ENCODE measurements at regions not wholly inside any gene's neighbourhood (a gene's known extent, or its start where the extent isn't known, plus 50 kb on each side); places are given as distances from the start of the nearest gene placed in this dataset.

GRCh38 chr2:63699549-63699839 lies 110.7 kb downstream of the MDH1 start:
- H3K4me3 ChIP-seq (ENCODE audit: low read length): no peak overlapping the region
- H3F3A ChIP-seq (ENCODE audit: insufficient read depth, low read length, poor library complexity, severe bottlenecking): no peaks in the 10 kb centered on the region
- H3K9me2 ChIP-seq (ENCODE audit: insufficient read depth, low read length): no peaks in the 10 kb centered on the region
- H3K79me2 ChIP-seq (replicated peaks; ENCODE audit: insufficient read depth, low read length): no peaks in the 10 kb centered on the region
- H3K9ac ChIP-seq (ENCODE audit: low read length): no peak overlapping the region
- H2AFZ ChIP-seq (ENCODE audit: low read depth, low read length): no peak overlapping the region
- H3K9me3 ChIP-seq (ENCODE audit: low read length): no peaks in the 10 kb centered on the region
- H3K27me3 ChIP-seq (ENCODE audit: insufficient read depth, low read depth, low read length): no peaks in the 10 kb centered on the region
- no peak for TF ChIP-seq SMC3 (conservative IDR thresholded peaks at IDR 0.05; ENCODE audit: poor library complexity)
- TF ChIP-seq, protein P1, sequence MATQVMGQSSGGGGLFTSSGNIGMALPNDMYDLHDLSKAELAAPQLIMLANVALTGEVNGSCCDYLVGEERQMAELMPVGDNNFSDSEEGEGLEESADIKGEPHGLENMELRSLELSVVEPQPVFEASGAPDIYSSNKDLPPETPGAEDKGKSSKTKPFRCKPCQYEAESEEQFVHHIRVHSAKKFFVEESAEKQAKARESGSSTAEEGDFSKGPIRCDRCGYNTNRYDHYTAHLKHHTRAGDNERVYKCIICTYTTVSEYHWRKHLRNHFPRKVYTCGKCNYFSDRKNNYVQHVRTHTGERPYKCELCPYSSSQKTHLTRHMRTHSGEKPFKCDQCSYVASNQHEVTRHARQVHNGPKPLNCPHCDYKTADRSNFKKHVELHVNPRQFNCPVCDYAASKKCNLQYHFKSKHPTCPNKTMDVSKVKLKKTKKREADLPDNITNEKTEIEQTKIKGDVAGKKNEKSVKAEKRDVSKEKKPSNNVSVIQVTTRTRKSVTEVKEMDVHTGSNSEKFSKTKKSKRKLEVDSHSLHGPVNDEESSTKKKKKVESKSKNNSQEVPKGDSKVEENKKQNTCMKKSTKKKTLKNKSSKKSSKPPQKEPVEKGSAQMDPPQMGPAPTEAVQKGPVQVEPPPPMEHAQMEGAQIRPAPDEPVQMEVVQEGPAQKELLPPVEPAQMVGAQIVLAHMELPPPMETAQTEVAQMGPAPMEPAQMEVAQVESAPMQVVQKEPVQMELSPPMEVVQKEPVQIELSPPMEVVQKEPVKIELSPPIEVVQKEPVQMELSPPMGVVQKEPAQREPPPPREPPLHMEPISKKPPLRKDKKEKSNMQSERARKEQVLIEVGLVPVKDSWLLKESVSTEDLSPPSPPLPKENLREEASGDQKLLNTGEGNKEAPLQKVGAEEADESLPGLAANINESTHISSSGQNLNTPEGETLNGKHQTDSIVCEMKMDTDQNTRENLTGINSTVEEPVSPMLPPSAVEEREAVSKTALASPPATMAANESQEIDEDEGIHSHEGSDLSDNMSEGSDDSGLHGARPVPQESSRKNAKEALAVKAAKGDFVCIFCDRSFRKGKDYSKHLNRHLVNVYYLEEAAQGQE (IDR thresholded peaks at IDR 0.05; ENCODE audit: borderline replicate concordance): no peak
- no peak for TF ChIP-seq POLR2AphosphoS5 (IDR thresholded peaks at IDR 0.05)
- no peak for TF ChIP-seq RAD21 (conservative IDR thresholded peaks at IDR 0.05)
- no peak for TF ChIP-seq MXI1 (conservative IDR thresholded peaks at IDR 0.05; ENCODE audit: poor library complexity, severe bottlenecking)
- TF ChIP-seq, protein P2, sequence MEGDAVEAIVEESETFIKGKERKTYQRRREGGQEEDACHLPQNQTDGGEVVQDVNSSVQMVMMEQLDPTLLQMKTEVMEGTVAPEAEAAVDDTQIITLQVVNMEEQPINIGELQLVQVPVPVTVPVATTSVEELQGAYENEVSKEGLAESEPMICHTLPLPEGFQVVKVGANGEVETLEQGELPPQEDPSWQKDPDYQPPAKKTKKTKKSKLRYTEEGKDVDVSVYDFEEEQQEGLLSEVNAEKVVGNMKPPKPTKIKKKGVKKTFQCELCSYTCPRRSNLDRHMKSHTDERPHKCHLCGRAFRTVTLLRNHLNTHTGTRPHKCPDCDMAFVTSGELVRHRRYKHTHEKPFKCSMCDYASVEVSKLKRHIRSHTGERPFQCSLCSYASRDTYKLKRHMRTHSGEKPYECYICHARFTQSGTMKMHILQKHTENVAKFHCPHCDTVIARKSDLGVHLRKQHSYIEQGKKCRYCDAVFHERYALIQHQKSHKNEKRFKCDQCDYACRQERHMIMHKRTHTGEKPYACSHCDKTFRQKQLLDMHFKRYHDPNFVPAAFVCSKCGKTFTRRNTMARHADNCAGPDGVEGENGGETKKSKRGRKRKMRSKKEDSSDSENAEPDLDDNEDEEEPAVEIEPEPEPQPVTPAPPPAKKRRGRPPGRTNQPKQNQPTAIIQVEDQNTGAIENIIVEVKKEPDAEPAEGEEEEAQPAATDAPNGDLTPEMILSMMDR (IDR thresholded peaks at IDR 0.05; ENCODE audit: poor library complexity, severe bottlenecking): no peak
- no peak for TF ChIP-seq TAF1 (IDR thresholded peaks at IDR 0.05; ENCODE audit: low read depth)
- TF ChIP-seq EZH2 (IDR thresholded peaks at IDR 0.05; ENCODE audit: borderline replicate concordance, insufficient read depth, low read length, poor library complexity, severe bottlenecking): no peak
- TF ChIP-seq EP300 (conservative IDR thresholded peaks at IDR 0.05; ENCODE audit: poor library complexity, severe bottlenecking): no peak
- H3K4me2 ChIP-seq (ENCODE audit: low read length): no peak overlapping the region
- no peak overlapping the region for H3K27ac ChIP-seq (ENCODE audit: low read length)
- no peaks in the 10 kb centered on the region for H4K20me1 ChIP-seq (ENCODE audit: insufficient read depth)
- no peaks in the 10 kb centered on the region for H3K36me3 ChIP-seq (ENCODE audit: insufficient read depth, low read length)

- Histone ChIP-seq H2AFZ (ENCODE audit: low read depth, low read length) (no peak overlapping the region), H3K79me2 (replicated peaks; ENCODE audit: insufficient read depth, low read length) (no peaks in the 10 kb centered on the region), H3K27ac (ENCODE audit: low read length) (no peak overlapping the region), H3K27me3 (ENCODE audit: insufficient read depth, low read depth, low read length) (no peaks in the 10 kb centered on the region), H3K9me2 (ENCODE audit: insufficient read depth, low read length) (no peaks in the 10 kb centered on the region), H3K9me3 (ENCODE audit: low read length) (no peaks in the 10 kb centered on the region), H3K4me2 (ENCODE audit: low read length) (no peak overlapping the region), H4K20me1 (ENCODE audit: insufficient read depth) (no peaks in the 10 kb centered on the region), H3K4me3 (ENCODE audit: low read length) (no peak overlapping the region), H3K36me3 (ENCODE audit: insufficient read depth, low read length) (no peaks in the 10 kb centered on the region), H3F3A (ENCODE audit: insufficient read depth, low read length, poor library complexity, severe bottlenecking) (no peaks in the 10 kb centered on the region), H3K9ac (ENCODE audit: low read length) (no peak overlapping the region)
- TF ChIP-seq POLR2AphosphoS5 (IDR thresholded peaks at IDR 0.05) (no peak), EZH2 (IDR thresholded peaks at IDR 0.05; ENCODE audit: borderline replicate concordance, insufficient read depth, low read length, poor library complexity, severe bottlenecking) (no peak), TAF1 (IDR thresholded peaks at IDR 0.05; ENCODE audit: low read depth) (no peak), EP300 (conservative IDR thresholded peaks at IDR 0.05; ENCODE audit: poor library complexity, severe bottlenecking) (no peak), SMC3 (conservative IDR thresholded peaks at IDR 0.05; ENCODE audit: poor library complexity) (no peak), RAD21 (conservative IDR thresholded peaks at IDR 0.05) (no peak), MXI1 (conservative IDR thresholded peaks at IDR 0.05; ENCODE audit: poor library complexity, severe bottlenecking) (no peak)
- TF ChIP-seq, protein P2 (IDR thresholded peaks at IDR 0.05; ENCODE audit: poor library complexity, severe bottlenecking): no peak
- TF ChIP-seq, protein P1 (IDR thresholded peaks at IDR 0.05; ENCODE audit: borderline replicate concordance): no peak
These were observed 111.5 kb downstream of the MDH1 start for GRCh38 chr2:63700271-63700670.

Measured in neural cell (in vitro differentiated cells).